Lung (tissue), 11 donors: ENCODE measurements at regions not wholly inside any gene's neighbourhood (a gene's known extent, or its start where the extent isn't known, plus 50 kb on each side); places are given as distances from the start of the nearest gene placed in this dataset.

Source experiments
- ATAC-seq: fragments of 200-7000 bp; cut with Tn5 transposase; one replicate; pipeline ENCODE4 v1.9.1; 2020; ENCODE audit warnings: moderate number of reproducible peaks; ENCODE audit not compliant: insufficient read depth, low FRiP score
- DNase-seq, 3 donors: peaks; one replicate each; pipeline ENCODE4 v3.0.0-alpha.2; 2013 to 2017
- H3K27ac ChIP-seq, 2 donors: one replicate each; pipeline ENCODE4 v1.5.1; 2013; ENCODE audit warnings: mild to moderate bottlenecking in 2 of 2, moderate library complexity in 2 of 2, control low read depth in 1 of 2, inconsistent platforms in 1 of 2, low read depth in 1 of 2, low read length in 1 of 2
- H3K27me3 ChIP-seq, 3 donors: one replicate each; pipeline ENCODE4 v1.5.1; 2013; ENCODE audit warnings: low read length in 2 of 3; ENCODE audit not compliant: control insufficient read depth in 3 of 3, insufficient read depth in 3 of 3
- H3K36me3 ChIP-seq, 4 donors: one replicate each; pipeline ENCODE4 v1.5.1; 2013; ENCODE audit warnings: low read length in 4 of 4, mild to moderate bottlenecking in 1 of 4, moderate library complexity in 1 of 4; ENCODE audit not compliant: control insufficient read depth in 4 of 4, insufficient read depth in 4 of 4
- H3K4me1 ChIP-seq, 5 donors: one replicate each; pipeline ENCODE4 v1.5.1; 2013; ENCODE audit warnings: low read length in 5 of 5, mild to moderate bottlenecking in 2 of 5, moderate library complexity in 1 of 5; ENCODE audit not compliant: control insufficient read depth in 5 of 5, insufficient read depth in 5 of 5
- H3K4me3 ChIP-seq: one replicate; pipeline ENCODE4 v1.5.1; 2013; ENCODE audit warnings: mild to moderate bottlenecking, control low read depth, moderate library complexity
- H3K9ac ChIP-seq, 2 donors: one replicate each; pipeline ENCODE4 v1.5.1; 2013; ENCODE audit warnings: low read length in 2 of 2, control low read depth in 1 of 2; ENCODE audit not compliant: insufficient read depth in 1 of 2
- H3K9me3 ChIP-seq, 4 donors: one replicate each; pipeline ENCODE4 v1.5.1; 2013; ENCODE audit warnings: low read length in 3 of 4, mild to moderate bottlenecking in 1 of 4, moderate library complexity in 1 of 4; ENCODE audit not compliant: control insufficient read depth in 4 of 4, insufficient read depth in 3 of 4
- WGBS, 2 donors: extraction: QIAGEN DNeasy Blood & Tissue Kit; methylation state at CpG; one replicate each; pipeline ENCODE4 v1.1.7; 2013; 5-methylcytosine and 5-hydroxymethylcytosine counted together
- TF ChIP-seq, protein P1 (sequence below): IDR thresholded peaks from 2 replicates; pipeline ENCODE4 v1.5.1; 2012; ENCODE audit warnings: mild to moderate bottlenecking; ENCODE audit errors: control extremely low read depth, extremely low read depth
- donor health status: control.
- donor health status: control.
- donor health status: Bipolar disorder and iron deficiency.
- donor health status: healthy.
- donor health status: DM: yes; HTN: yes; CAD: no.

DNA sequence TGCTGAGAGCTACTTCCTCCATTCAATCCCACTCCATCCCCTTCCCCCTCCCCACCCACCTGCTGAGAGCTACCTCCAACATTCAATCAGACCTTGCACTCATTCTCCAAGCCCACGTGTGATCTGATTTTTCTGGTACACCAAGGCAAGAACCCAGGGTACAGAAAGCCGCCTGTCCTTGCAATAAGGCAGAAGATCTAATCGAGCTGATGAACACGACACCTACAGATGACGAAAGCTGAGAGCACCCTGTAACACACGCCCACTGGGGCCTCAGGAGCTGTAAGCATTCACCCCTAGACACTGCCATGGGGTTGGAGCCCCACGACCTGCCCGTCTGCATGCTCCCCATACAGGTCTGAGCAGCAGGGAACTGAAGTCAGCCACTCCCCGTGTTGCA, 58.3 kb downstream of the TRIML1 start:
- DNase-seq (no peak), ATAC-seq (no peak)
- H3K4me1 ChIP-seq: no peaks in the 10 kb centered on the region
- no peaks in the 10 kb centered on the region for H3K27me3 ChIP-seq
- H3K9ac ChIP-seq: no peak overlapping the region
- TF ChIP-seq, protein P1, sequence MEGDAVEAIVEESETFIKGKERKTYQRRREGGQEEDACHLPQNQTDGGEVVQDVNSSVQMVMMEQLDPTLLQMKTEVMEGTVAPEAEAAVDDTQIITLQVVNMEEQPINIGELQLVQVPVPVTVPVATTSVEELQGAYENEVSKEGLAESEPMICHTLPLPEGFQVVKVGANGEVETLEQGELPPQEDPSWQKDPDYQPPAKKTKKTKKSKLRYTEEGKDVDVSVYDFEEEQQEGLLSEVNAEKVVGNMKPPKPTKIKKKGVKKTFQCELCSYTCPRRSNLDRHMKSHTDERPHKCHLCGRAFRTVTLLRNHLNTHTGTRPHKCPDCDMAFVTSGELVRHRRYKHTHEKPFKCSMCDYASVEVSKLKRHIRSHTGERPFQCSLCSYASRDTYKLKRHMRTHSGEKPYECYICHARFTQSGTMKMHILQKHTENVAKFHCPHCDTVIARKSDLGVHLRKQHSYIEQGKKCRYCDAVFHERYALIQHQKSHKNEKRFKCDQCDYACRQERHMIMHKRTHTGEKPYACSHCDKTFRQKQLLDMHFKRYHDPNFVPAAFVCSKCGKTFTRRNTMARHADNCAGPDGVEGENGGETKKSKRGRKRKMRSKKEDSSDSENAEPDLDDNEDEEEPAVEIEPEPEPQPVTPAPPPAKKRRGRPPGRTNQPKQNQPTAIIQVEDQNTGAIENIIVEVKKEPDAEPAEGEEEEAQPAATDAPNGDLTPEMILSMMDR: no peak
- H3K4me3 ChIP-seq: no peak overlapping the region
- no peaks in the 10 kb centered on the region for H3K9me3 ChIP-seq
- H3K36me3 ChIP-seq: no peaks in the 10 kb centered on the region
- WGBS, 2 donors: 92 to 93% methylated on average over 9 of the region's 9 CpGs
- H3K27ac ChIP-seq: no peak overlapping the region

GRCh38 chr4:188198982-188199792, 59.9 kb downstream of the TRIML1 start:
- no peaks in the 10 kb centered on the region for H3K4me1 ChIP-seq
- 81 to 86% methylated on average over 11 of the region's 11 CpGs for WGBS, 2 donors
- DNase-seq (no peak), ATAC-seq (no peak)
- TF ChIP-seq, protein P1: no peak
- H3K27me3 ChIP-seq: no peaks in the 10 kb centered on the region
- H3K9ac ChIP-seq: no peak overlapping the region
- no peaks in the 10 kb centered on the region for H3K36me3 ChIP-seq
- H3K27ac ChIP-seq: no peak overlapping the region
- H3K9me3 ChIP-seq: no peaks in the 10 kb centered on the region
- H3K4me3 ChIP-seq: no peak overlapping the region

DNA sequence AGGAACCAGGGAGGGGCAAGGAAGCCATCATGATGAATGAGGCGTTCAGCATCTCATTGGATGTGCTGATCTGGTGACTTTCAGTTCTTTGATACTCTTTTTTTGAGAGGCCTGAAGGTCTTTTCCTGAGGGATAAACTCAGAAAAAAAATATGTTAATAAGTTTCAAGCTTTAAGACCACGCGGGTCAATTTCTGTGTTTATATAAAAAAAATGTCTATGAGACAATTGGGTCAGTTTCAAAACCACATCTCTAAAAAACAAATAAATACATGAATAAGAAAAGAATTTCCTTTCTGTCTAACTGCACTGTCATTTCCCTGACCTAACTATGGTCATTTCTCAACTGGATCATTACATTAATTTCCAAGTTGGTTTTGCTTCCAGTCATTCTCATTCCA, 62.6 kb downstream of the TRIML1 start:
- Histone ChIP-seq H3K4me3 (no peak overlapping the region), H3K9me3 (no peaks in the 10 kb centered on the region), H3K9ac (no peak overlapping the region), H3K27me3 (no peaks in the 10 kb centered on the region), H3K36me3 (no peaks in the 10 kb centered on the region), H3K4me1 (no peaks in the 10 kb centered on the region), H3K27ac (no peak overlapping the region)
- no peak for ATAC-seq
- TF ChIP-seq, protein P1: no peak
- no peak for DNase-seq
- 79 to 81% methylated on average over 3 of the region's 3 CpGs for WGBS, 2 donors

DNA sequence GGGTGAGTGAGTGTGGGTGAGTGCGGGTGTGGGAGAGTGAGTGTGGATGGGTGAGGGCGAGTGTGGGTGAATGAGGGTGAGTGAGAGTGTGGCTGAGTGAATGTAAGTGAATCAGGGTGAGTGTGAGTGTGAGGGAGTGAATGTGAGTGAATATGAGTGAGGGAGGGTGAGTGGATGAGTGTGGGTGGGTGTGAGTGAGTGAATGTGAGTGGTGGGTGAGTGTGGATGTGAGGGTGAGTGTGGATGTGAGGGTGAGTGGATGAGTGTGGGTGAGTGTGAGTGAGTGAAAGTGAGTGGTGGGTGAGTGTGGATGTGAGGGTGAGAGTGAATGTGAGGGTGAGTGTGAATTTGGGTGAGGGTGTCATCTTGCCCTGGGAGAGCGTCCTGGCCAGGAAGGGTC, 67.5 kb downstream of the TRIML1 start:
- H3K9ac ChIP-seq: no peak overlapping the region
- no peak overlapping the region for H3K27ac ChIP-seq

More for the DNA sequence above, 67.5 kb downstream of the TRIML1 start:
- DNase-seq (no peak), ATAC-seq (no peak)
- Histone ChIP-seq H3K9me3 (no peaks in the 10 kb centered on the region), H3K4me3 (no peak overlapping the region), H3K36me3 (no peaks in the 10 kb centered on the region), H3K4me1 (no peaks in the 10 kb centered on the region), H3K27me3 (no peaks in the 10 kb centered on the region)
- 93 to 95% methylated on average over 3 of the region's 3 CpGs for WGBS, 2 donors
- TF ChIP-seq, protein P1: no peak
